ENCODE measurements at regions not wholly inside any gene's neighbourhood (a gene's known extent, or its start where the extent isn't known, plus 50 kb on each side); places are given as distances from the start of the nearest gene placed in this dataset.

DNA sequence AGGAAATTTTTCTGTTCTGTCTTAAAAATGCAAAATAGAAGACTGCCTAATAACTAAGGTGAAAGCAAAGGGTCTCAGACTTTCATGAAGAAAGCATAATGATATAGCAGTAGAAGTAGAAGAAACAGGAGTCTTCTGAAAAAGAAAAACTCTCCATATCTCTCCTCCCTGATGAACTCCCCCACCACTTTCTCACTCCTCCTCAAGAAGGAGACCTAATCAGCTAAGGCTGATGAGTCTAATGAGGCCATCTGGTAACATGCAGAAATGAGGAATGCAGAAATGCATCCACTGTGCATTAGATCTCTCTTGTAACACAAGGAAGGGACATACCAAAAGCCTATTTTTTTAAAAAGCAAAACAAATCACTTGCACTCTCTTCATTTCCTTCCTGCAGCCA lies 273.7 kb upstream of the UBE2E3 start:
- Histone ChIP-seq H3K27ac (no peak overlapping the region), H3K36me3 (no peaks in the 10 kb centered on the region), H3K27me3 (replicated peaks; ENCODE audit: insufficient read depth) (no peaks in the 10 kb centered on the region), H3K9me3 (no peaks in the 10 kb centered on the region), H3K4me1 (replicated peaks) (no peaks in the 10 kb centered on the region), H3K4me3 (no peak overlapping the region)
- intact Hi-C loops (cut with DNase I) = no loop called here
- no peak for DNase-seq (ENCODE audit: low spot score)
- TF ChIP-seq POLR2AphosphoS5 (IDR thresholded peaks at IDR 0.05) (no peak), POLR2A (IDR thresholded peaks at IDR 0.05) (no peak)
- TF ChIP-seq, protein P1, sequence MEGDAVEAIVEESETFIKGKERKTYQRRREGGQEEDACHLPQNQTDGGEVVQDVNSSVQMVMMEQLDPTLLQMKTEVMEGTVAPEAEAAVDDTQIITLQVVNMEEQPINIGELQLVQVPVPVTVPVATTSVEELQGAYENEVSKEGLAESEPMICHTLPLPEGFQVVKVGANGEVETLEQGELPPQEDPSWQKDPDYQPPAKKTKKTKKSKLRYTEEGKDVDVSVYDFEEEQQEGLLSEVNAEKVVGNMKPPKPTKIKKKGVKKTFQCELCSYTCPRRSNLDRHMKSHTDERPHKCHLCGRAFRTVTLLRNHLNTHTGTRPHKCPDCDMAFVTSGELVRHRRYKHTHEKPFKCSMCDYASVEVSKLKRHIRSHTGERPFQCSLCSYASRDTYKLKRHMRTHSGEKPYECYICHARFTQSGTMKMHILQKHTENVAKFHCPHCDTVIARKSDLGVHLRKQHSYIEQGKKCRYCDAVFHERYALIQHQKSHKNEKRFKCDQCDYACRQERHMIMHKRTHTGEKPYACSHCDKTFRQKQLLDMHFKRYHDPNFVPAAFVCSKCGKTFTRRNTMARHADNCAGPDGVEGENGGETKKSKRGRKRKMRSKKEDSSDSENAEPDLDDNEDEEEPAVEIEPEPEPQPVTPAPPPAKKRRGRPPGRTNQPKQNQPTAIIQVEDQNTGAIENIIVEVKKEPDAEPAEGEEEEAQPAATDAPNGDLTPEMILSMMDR (IDR thresholded peaks at IDR 0.05) = no peak

DNA sequence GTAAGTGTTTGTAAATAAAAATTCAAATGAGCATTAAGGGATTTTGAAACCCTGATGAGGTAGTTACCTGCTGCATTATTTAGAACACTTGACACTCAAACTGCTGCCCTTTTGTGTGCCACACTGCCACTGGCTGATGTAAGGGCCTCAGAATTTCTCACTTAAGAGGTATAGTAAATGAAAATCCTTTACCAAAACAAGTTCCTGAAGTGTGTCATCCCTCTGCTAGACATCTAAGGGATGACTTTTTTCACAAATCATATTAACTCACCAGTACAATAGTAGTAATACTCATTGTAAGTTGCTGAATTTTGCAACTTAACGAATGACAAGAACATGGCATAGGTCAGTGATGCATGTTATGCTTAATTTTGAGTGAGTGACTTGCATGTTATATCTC lies 274.9 kb upstream of the UBE2E3 start:
- H3K36me3 ChIP-seq = no peaks in the 10 kb centered on the region
- no peaks in the 10 kb centered on the region for H3K4me1 ChIP-seq (replicated peaks)
- H3K4me3 ChIP-seq = no peak overlapping the region
- no peak overlapping the region for H3K27ac ChIP-seq
- whole genome bisulfite sequencing = 94% methylated on average over 1 of the region's 1 CpG
- DNase-seq (ENCODE audit: low spot score) = no peak
- intact Hi-C loops (cut with DNase I) = no loop called here
- TF ChIP-seq, protein P1 (IDR thresholded peaks at IDR 0.05) = no peak
- TF ChIP-seq POLR2AphosphoS5 (IDR thresholded peaks at IDR 0.05) (no peak), POLR2A (IDR thresholded peaks at IDR 0.05) (no peak)
- no peaks in the 10 kb centered on the region for H3K9me3 ChIP-seq
- no peaks in the 10 kb centered on the region for H3K27me3 ChIP-seq (replicated peaks; ENCODE audit: insufficient read depth)

- Histone ChIP-seq H3K36me3 (no peaks in the 10 kb centered on the region), H3K9me3 (no peaks in the 10 kb centered on the region), H3K27ac (no peak overlapping the region), H3K27me3 (replicated peaks; ENCODE audit: insufficient read depth) (no peaks in the 10 kb centered on the region), H3K4me1 (replicated peaks) (no peaks in the 10 kb centered on the region), H3K4me3 (no peak overlapping the region)
- no peak for TF ChIP-seq POLR2AphosphoS5 (IDR thresholded peaks at IDR 0.05)
- TF ChIP-seq, protein P1 (IDR thresholded peaks at IDR 0.05) = no peak
- no peak for TF ChIP-seq POLR2A (IDR thresholded peaks at IDR 0.05)
- DNase-seq (ENCODE audit: low spot score) = no peak
- intact Hi-C loops (cut with DNase I) = no loop called here
Measured at GRCh38 chr2:180705122-180705521, 275.3 kb upstream of the UBE2E3 start.

DNA sequence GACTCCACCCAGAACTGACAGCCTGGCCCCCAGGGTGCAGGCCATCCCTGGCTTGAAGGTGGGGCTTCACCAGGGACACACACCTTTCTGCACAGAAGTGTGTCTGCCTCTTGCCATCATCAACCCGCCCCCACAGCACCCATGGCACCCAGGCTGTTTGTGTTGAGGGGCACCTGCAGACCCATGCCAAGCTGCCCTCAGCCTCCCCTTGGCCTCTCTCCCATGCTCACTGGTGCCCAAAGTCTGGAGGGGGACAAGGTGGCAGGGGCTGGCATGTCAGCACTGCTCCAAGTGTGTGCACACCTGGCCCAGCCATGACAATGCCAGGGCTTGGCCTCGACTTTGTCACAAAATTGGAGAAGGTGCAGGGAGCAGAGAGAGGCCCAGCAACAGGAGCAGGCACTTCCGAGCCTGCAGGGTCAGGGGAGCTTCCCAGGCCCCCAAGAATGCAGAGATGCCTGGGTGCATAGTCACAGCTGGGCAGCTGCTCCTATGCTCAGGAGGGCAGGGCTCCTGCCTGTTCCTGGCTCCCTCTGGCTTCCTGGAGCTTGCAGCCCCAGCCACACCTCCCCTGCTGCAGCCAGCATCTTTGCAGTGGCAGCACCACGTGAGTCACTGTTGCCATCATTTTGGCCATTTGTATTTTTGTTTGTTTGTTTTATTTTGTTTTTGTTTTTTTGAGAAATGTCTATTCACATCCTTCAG lies 280.6 kb upstream of the UBE2E3 start:
- TF ChIP-seq, protein P1 (IDR thresholded peaks at IDR 0.05) = no peak
- no peak for TF ChIP-seq POLR2AphosphoS5 (IDR thresholded peaks at IDR 0.05)
- TF ChIP-seq POLR2A (IDR thresholded peaks at IDR 0.05) = no peak
- DNase-seq (ENCODE audit: low spot score) = no peak
- H3K4me1 ChIP-seq (replicated peaks) = no peaks in the 10 kb centered on the region
- H3K36me3 ChIP-seq = no peaks in the 10 kb centered on the region
- no peak overlapping the region for H3K4me3 ChIP-seq
- intact Hi-C loops (cut with DNase I) = no loop called here
- no peak overlapping the region for H3K27ac ChIP-seq
- no peaks in the 10 kb centered on the region for H3K9me3 ChIP-seq
- 73% methylated on average over 2 of the region's 4 CpGs for WGBS
- no peaks in the 10 kb centered on the region for H3K27me3 ChIP-seq (replicated peaks; ENCODE audit: insufficient read depth)

- no peaks in the 10 kb centered on the region for H3K4me1 ChIP-seq (replicated peaks)
Measured at GRCh38 chr2:180698668-180699067, 281.7 kb upstream of the UBE2E3 start.

More at GRCh38 chr2:180698668-180699067, 281.7 kb upstream of the UBE2E3 start:
- 92% methylated on average over 3 of the region's 3 CpGs for WGBS
- no peak for TF ChIP-seq POLR2AphosphoS5 (IDR thresholded peaks at IDR 0.05)
- intact Hi-C loops (cut with DNase I) = no loop called here
- Histone ChIP-seq H3K4me3 (no peak overlapping the region), H3K27ac (no peak overlapping the region), H3K36me3 (no peaks in the 10 kb centered on the region), H3K27me3 (replicated peaks; ENCODE audit: insufficient read depth) (no peaks in the 10 kb centered on the region), H3K9me3 (no peaks in the 10 kb centered on the region)
- DNase-seq (ENCODE audit: low spot score) = no peak
